Activated naive CD4-positive, alpha-beta T cell treated with anti-CD3 and anti-CD28 coated beads for 36 hours (primary cell): ENCODE measurements at regions not wholly inside any gene's neighbourhood (a gene's known extent, or its start where the extent isn't known, plus 50 kb on each side); places are given as distances from the start of the nearest gene placed in this dataset.

Experiments used
- CTCF ChIA-PET: fragments of 350-600 bp; sonication (Branson Sonifier 250); formaldehyde crosslinking; loops from one replicate; lab custom pipeline; 2021; ENCODE audit warnings: antibody characterized with exemption; lab: Charles Lee
- DNase-seq: peaks from one replicate; pipeline ENCODE4 v3.0.0-alpha.2; 2020
- H3K27ac Mint-ChIP-seq: one replicate; pipeline ENCODE4 v1.8.0; 2021; ENCODE audit warnings: mild to moderate bottlenecking, mixed read lengths
- H3K27me3 Mint-ChIP-seq: one replicate; pipeline ENCODE4 v1.8.0; 2021; ENCODE audit warnings: low read depth, mixed read lengths
- H3K36me3 Mint-ChIP-seq: one replicate; pipeline ENCODE4 v1.8.0; 2021; ENCODE audit warnings: low read depth, mixed read lengths
- H3K4me1 Mint-ChIP-seq: one replicate; pipeline ENCODE4 v1.8.0; 2021; ENCODE audit warnings: low read depth, mixed read lengths
- H3K4me3 Mint-ChIP-seq: one replicate; pipeline ENCODE4 v1.8.0; 2021; ENCODE audit warnings: mild to moderate bottlenecking, moderate library complexity, mixed read lengths
- H3K9me3 Mint-ChIP-seq: one replicate; pipeline ENCODE4 v1.8.0; 2021; ENCODE audit warnings: mixed read lengths
- intact Hi-C: fragments of 100-400 bp; cut with micrococcal nuclease; formaldehyde crosslinking; loops from one replicate; pipeline ENCODE4 v1.15.1; 2023

DNA sequence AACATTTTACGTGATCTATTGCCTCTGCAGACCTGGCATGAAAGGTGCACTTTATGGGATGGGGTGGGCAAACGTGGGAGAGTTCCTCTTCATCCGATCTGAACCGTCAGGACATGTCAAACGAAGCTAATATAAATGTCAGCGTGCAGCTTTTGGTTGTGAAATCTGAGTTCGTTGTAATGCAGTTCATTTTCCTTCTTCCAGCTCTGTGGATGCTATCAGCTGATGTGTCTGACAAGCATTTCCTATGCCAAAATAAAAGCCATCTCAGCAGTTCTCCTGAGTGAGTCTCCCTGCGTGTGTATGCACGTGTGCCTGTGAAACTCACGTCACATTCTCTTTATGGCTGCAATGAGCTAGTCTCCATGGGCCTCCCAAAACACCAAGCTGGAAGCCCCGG lies 512.3 kb downstream of the MCTP2 start:
- Mint-ChIP-seq H3K27ac (no peak overlapping the region), H3K4me1 (no peaks in the 10 kb centered on the region), H3K4me3 (no peak overlapping the region), H3K9me3 (peaks cover 2% of the 10 kb centered on the region), H3K27me3 (peaks cover 13% of the 10 kb centered on the region), H3K36me3 (no peaks in the 10 kb centered on the region)
- DNase-seq, result no peak
- intact Hi-C loops, result no loop called here
- CTCF ChIA-PET, result no interaction called here

GRCh38 chr15:94744080-94744793 lies 512.9 kb downstream of the MCTP2 start:
- CTCF ChIA-PET, result no interaction called here
- DNase-seq, result no peak
- H3K27me3 Mint-ChIP-seq, result peaks cover 9% of the 10 kb centered on the region
- peaks cover 2% of the 10 kb centered on the region for H3K9me3 Mint-ChIP-seq
- no peaks in the 10 kb centered on the region for H3K36me3 Mint-ChIP-seq
- intact Hi-C loops, result no loop called here
- no peak overlapping the region for H3K27ac Mint-ChIP-seq
- H3K4me1 Mint-ChIP-seq, result no peaks in the 10 kb centered on the region
- H3K4me3 Mint-ChIP-seq, result no peak overlapping the region

- no peak overlapping the region for H3K27ac Mint-ChIP-seq
- no peak overlapping the region for H3K4me3 Mint-ChIP-seq
- H3K36me3 Mint-ChIP-seq, result no peaks in the 10 kb centered on the region
- H3K27me3 Mint-ChIP-seq, result peaks cover 9% of the 10 kb centered on the region
- no peaks in the 10 kb centered on the region for H3K4me1 Mint-ChIP-seq
- intact Hi-C loops, result no loop called here
- CTCF ChIA-PET, result no interaction called here
- DNase-seq, result no peak
- peaks cover 2% of the 10 kb centered on the region for H3K9me3 Mint-ChIP-seq
These were observed 514.0 kb downstream of the MCTP2 start for GRCh38 chr15:94745371-94745770.

GRCh38 chr15:94747510-94747909 lies 516.1 kb downstream of the MCTP2 start:
- CTCF ChIA-PET, result no interaction called here

DNA sequence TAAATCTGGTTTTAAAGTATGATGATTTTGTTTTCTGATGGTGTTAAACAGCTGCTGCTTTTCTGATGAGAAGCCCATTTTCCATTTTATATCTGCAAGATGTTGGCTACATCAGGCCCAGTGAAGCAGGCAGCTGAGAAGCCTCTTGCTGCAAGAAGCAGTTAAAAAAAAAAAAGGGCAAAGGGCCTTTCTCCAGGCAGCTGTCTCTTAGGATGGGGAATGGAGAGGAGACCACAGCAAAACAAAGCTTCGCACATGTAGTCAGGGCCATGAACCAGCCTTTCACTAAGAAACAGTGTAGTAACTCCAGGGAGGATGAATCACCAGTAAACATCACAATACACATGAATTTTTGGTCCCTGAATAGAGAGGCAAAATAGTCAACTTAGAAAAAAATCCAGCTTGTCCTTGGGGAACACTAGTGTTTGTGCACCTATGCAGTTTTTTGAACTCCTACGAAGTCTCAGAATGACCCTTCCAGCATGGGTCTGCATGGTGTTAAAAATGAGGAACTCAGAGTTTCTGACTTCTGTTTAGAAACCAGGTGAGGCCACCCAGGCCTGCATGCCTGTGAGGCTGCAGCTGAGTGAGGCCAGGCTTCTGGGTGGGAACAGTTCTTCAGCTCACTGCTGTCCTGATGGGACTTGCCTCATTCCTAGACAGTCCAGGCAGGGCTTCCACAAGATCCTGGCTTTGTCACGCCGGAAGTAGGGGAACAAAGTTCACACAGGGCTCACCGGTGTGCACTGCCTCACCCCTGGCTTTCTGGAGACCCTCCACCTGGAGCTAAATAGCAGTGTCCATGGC lies 518.7 kb downstream of the MCTP2 start:
- no peak overlapping the region for H3K4me3 Mint-ChIP-seq
- CTCF ChIA-PET, result interaction anchor here (0.7 kb wide), 1 partner anchor 952 kb away, joined by 3 read pairs; no protein-coding TSS in a partner anchor
- H3K27me3 Mint-ChIP-seq, result no peaks in the 10 kb centered on the region

More at GRCh38 chr15:94747510-94747909, 516.1 kb downstream of the MCTP2 start:
- Mint-ChIP-seq H3K36me3 (no peaks in the 10 kb centered on the region), H3K27ac (no peak overlapping the region), H3K4me1 (no peaks in the 10 kb centered on the region), H3K9me3 (no peaks in the 10 kb centered on the region), H3K27me3 (peaks cover 4% of the 10 kb centered on the region), H3K4me3 (no peak overlapping the region)
- no peak for DNase-seq
- intact Hi-C loops, result no loop called here

GRCh38 chr15:94760348-94760747 lies 529.0 kb downstream of the MCTP2 start:
- intact Hi-C loops, result no loop called here
- H3K27me3 Mint-ChIP-seq, result peaks cover 5% of the 10 kb centered on the region
- H3K4me3 Mint-ChIP-seq, result no peak overlapping the region
- H3K27ac Mint-ChIP-seq, result no peak overlapping the region
- CTCF ChIA-PET, result no interaction called here
- DNase-seq, result no peak
- H3K9me3 Mint-ChIP-seq, result no peaks in the 10 kb centered on the region
- no peaks in the 10 kb centered on the region for H3K36me3 Mint-ChIP-seq
- no peaks in the 10 kb centered on the region for H3K4me1 Mint-ChIP-seq

More for the DNA sequence above, 518.7 kb downstream of the MCTP2 start:
- H3K4me1 Mint-ChIP-seq, result no peaks in the 10 kb centered on the region
- H3K36me3 Mint-ChIP-seq, result no peaks in the 10 kb centered on the region
- H3K9me3 Mint-ChIP-seq, result no peaks in the 10 kb centered on the region
- no peak for DNase-seq
- no peak overlapping the region for H3K27ac Mint-ChIP-seq
- intact Hi-C loops, result no loop called here

- CTCF ChIA-PET, result no interaction called here
- DNase-seq, result no peak
- Mint-ChIP-seq H3K27me3 (peaks cover 5% of the 10 kb centered on the region), H3K36me3 (no peaks in the 10 kb centered on the region), H3K27ac (no peak overlapping the region), H3K9me3 (no peaks in the 10 kb centered on the region), H3K4me1 (no peaks in the 10 kb centered on the region), H3K4me3 (no peak overlapping the region)
- intact Hi-C loops, result no loop called here
These were observed 530.2 kb downstream of the MCTP2 start for GRCh38 chr15:94761574-94761973.

DNA sequence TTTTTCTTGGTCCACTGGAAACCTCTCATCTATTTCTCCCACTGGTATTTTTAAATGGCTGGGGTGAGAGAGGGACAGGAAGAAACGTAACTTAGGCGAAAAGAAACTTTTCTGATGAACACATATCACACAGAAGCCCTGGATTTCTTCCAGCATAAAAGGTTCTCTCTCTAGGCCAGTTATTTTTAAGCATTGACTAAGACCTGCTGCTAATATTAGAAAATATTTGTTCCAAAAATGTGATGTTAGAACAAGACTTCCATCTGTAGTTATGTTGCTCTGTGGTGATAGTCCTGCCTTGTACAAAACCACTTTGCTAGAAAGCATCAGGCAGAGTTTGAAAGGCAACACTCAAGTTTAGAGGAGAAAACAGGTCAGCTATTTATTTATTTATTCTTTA lies 537.7 kb downstream of the MCTP2 start:
- intact Hi-C loops, result no loop called here
- no peaks in the 10 kb centered on the region for H3K9me3 Mint-ChIP-seq
- no peak for DNase-seq
- H3K4me3 Mint-ChIP-seq, result no peak overlapping the region
- H3K27me3 Mint-ChIP-seq, result peaks cover 3% of the 10 kb centered on the region
- CTCF ChIA-PET, result no interaction called here
- no peaks in the 10 kb centered on the region for H3K4me1 Mint-ChIP-seq
- H3K27ac Mint-ChIP-seq, result no peak overlapping the region
- no peaks in the 10 kb centered on the region for H3K36me3 Mint-ChIP-seq

GRCh38 chr15:94770199-94770598 lies 538.8 kb downstream of the MCTP2 start:
- DNase-seq, result no peak
- no peaks in the 10 kb centered on the region for H3K27me3 Mint-ChIP-seq
- H3K4me3 Mint-ChIP-seq, result no peak overlapping the region
- CTCF ChIA-PET, result no interaction called here
- intact Hi-C loops, result no loop called here
- H3K4me1 Mint-ChIP-seq, result no peaks in the 10 kb centered on the region
- no peaks in the 10 kb centered on the region for H3K36me3 Mint-ChIP-seq
- H3K9me3 Mint-ChIP-seq, result no peaks in the 10 kb centered on the region
- H3K27ac Mint-ChIP-seq, result no peak overlapping the region

DNA sequence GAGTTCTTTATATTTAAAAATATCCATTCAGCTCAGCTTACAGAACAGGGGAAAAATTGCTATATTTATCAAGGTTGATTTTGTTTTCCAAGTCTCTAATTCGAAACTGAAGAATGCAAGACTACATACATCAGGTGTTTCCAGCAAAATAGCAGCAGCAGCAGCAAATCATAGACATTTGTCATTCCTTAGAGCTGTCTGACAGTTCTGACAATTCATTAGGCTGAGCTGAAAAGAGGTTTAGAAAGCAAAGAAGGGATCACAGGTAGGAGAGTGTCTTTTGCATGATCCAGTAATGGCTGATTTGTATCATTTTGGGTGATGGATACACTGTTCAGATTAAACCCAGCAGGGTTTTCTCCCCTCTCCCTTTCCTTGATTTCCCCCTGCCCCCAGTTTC lies 545.7 kb downstream of the MCTP2 start:
- Mint-ChIP-seq H3K27me3 (no peaks in the 10 kb centered on the region), H3K9me3 (no peaks in the 10 kb centered on the region), H3K4me3 (no peak overlapping the region), H3K4me1 (no peaks in the 10 kb centered on the region), H3K27ac (no peak overlapping the region), H3K36me3 (no peaks in the 10 kb centered on the region)
- CTCF ChIA-PET, result interaction anchor here (1.4 kb wide), 1 partner anchor 14 kb away, joined by 3 read pairs; no protein-coding TSS in a partner anchor
- intact Hi-C loops, result no loop called here
- no peak for DNase-seq

GRCh38 chr15:94778840-94779239 lies 547.5 kb downstream of the MCTP2 start:
- Mint-ChIP-seq H3K27ac (no peak overlapping the region), H3K4me3 (no peak overlapping the region), H3K4me1 (no peaks in the 10 kb centered on the region), H3K27me3 (no peaks in the 10 kb centered on the region), H3K36me3 (no peaks in the 10 kb centered on the region), H3K9me3 (peaks cover 2% of the 10 kb centered on the region)
- CTCF ChIA-PET, result no interaction called here
- DNase-seq, result no peak
- intact Hi-C loops, result no loop called here

DNA sequence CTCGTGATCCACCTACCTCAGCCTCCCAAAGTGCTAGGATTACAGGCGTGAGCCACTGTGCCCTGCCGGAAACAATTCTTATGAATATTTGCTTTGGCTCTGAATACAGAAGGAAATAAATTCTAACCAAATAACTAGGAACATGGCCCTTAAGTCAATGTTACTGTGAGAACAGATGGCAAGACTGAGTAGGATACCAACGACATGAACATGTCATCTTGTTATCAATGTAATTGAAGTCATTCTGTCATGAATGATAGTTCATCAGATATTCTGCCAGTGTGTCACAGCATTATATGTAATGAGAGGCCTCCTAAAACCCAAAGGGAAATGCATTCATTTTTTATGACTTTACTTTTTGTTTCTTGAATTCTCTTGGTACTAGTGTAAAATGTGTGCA lies 548.8 kb downstream of the MCTP2 start:
- Mint-ChIP-seq H3K9me3 (peaks cover 2% of the 10 kb centered on the region), H3K36me3 (no peaks in the 10 kb centered on the region), H3K27ac (no peak overlapping the region), H3K4me3 (no peak overlapping the region), H3K4me1 (no peaks in the 10 kb centered on the region), H3K27me3 (peaks cover 2% of the 10 kb centered on the region)
- intact Hi-C loops, result no loop called here
- CTCF ChIA-PET, result no interaction called here
- no peak for DNase-seq

DNA sequence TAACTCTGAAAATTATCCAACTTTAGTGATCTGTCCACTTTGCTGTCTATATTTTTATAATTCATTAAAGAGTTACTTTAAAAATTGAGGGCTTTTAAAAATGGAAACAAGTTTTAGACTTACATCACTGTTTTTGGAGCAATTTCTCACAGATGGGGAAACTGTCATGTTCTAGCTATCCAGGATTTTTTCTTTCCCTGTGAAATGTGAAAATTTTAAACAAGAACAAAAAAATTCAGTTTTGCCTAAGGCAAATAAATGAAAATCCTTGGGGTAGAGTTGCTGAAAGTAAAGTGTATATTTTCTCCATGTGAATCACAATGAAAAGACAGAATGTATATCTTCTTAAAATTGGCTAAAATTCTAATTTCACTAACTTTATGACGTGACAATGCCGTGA lies 553.7 kb downstream of the MCTP2 start:
- Mint-ChIP-seq H3K27me3 (peaks cover 4% of the 10 kb centered on the region), H3K4me3 (no peak overlapping the region), H3K27ac (no peak overlapping the region), H3K9me3 (peaks cover 2% of the 10 kb centered on the region), H3K4me1 (no peaks in the 10 kb centered on the region), H3K36me3 (no peaks in the 10 kb centered on the region)
- DNase-seq, result no peak
- intact Hi-C loops, result no loop called here
- CTCF ChIA-PET, result no interaction called here
